ENCODE measurements at regions not wholly inside any gene's neighbourhood (a gene's known extent, or its start where the extent isn't known, plus 50 kb on each side); places are given as distances from the start of the nearest gene placed in this dataset.

DNA sequence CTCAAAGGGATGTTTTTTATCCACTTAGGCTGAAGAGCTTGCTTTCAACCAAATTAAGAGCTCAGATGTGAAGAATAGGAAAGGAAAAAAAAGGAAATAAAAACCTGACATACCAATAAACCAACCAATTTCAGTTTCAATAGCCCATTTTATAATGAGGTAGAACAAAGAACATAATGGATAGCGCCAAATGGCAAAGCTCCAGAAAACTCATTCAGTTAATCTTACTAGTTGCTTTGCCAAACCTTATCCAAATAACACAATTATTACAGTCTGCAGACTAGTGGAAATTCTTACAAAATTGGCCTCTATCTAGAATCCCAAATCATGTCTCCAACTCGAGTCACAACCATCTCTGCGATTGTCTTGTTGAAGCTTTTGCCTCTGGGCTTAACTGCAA lies 337.0 kb downstream of the CRPPA start:
- no CpG with 5 or more reads among the region's 3 CpGs for WGBS, 2 experiments (ENCODE audit: extremely low coverage in 2 of 2, insufficient read length in 1 of 2)
- dilution Hi-C loops (cut with HindIII; ENCODE audit: low sequenced_read_pairs, unreplicated experiment): no loop called here

More for the DNA sequence above, 337.0 kb downstream of the CRPPA start:
- no peak overlapping the region for H2AK5ac ChIP-seq (ENCODE audit: low read depth, low read length)
- TF ChIP-seq, protein P1, sequence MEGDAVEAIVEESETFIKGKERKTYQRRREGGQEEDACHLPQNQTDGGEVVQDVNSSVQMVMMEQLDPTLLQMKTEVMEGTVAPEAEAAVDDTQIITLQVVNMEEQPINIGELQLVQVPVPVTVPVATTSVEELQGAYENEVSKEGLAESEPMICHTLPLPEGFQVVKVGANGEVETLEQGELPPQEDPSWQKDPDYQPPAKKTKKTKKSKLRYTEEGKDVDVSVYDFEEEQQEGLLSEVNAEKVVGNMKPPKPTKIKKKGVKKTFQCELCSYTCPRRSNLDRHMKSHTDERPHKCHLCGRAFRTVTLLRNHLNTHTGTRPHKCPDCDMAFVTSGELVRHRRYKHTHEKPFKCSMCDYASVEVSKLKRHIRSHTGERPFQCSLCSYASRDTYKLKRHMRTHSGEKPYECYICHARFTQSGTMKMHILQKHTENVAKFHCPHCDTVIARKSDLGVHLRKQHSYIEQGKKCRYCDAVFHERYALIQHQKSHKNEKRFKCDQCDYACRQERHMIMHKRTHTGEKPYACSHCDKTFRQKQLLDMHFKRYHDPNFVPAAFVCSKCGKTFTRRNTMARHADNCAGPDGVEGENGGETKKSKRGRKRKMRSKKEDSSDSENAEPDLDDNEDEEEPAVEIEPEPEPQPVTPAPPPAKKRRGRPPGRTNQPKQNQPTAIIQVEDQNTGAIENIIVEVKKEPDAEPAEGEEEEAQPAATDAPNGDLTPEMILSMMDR (conservative IDR thresholded peaks at IDR 0.05; ENCODE audit: low read depth, low read length): no peak
- TF ChIP-seq POLR2A (IDR thresholded peaks at IDR 0.05; ENCODE audit: low read depth, low read length) (no peak), RAD21 (IDR thresholded peaks at IDR 0.05; ENCODE audit: low read length) (no peak), CEBPB (IDR thresholded peaks at IDR 0.05; ENCODE audit: low read depth, low read length) (no peak), RFX5 (IDR thresholded peaks at IDR 0.05; ENCODE audit: low read depth, low read length) (no peak)
- TF ChIP-seq, protein P2, sequence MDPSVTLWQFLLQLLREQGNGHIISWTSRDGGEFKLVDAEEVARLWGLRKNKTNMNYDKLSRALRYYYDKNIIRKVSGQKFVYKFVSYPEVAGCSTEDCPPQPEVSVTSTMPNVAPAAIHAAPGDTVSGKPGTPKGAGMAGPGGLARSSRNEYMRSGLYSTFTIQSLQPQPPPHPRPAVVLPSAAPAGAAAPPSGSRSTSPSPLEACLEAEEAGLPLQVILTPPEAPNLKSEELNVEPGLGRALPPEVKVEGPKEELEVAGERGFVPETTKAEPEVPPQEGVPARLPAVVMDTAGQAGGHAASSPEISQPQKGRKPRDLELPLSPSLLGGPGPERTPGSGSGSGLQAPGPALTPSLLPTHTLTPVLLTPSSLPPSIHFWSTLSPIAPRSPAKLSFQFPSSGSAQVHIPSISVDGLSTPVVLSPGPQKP (IDR thresholded peaks at IDR 0.05; ENCODE audit: borderline replicate concordance, low read depth, low read length): no peak
- TF ChIP-seq, protein P3, sequence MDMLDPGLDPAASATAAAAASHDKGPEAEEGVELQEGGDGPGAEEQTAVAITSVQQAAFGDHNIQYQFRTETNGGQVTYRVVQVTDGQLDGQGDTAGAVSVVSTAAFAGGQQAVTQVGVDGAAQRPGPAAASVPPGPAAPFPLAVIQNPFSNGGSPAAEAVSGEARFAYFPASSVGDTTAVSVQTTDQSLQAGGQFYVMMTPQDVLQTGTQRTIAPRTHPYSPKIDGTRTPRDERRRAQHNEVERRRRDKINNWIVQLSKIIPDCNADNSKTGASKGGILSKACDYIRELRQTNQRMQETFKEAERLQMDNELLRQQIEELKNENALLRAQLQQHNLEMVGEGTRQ (IDR thresholded peaks at IDR 0.05; ENCODE audit: low read depth, low read length): no peak
- no peak for ATAC-seq (ENCODE audit: low read depth)
- H3K9me3 ChIP-seq (ENCODE audit: control insufficient read depth, insufficient read depth, low read length): no peaks in the 10 kb centered on the region
- BruUV-seq (replicated peaks): no TSS peak
- H2BK15ac ChIP-seq (ENCODE audit: low read depth, low read length): no peak overlapping the region
- no peak overlapping the region for H3K4ac ChIP-seq (ENCODE audit: low read depth, low read length)
- no peak overlapping the region for H3K56ac ChIP-seq (ENCODE audit: extremely low read depth, insufficient read depth, low read length)
- H3K4me2 ChIP-seq (ENCODE audit: low read depth, low read length): no peak overlapping the region
- no peak overlapping the region for H3K9ac ChIP-seq (ENCODE audit: low read depth, low read length)
- H3K4me3 ChIP-seq (ENCODE audit: insufficient read depth, low read depth, low read length): no peak overlapping the region
- no peaks in the 10 kb centered on the region for H4K20me1 ChIP-seq (ENCODE audit: insufficient read depth, low read length)
- H4K5ac ChIP-seq (ENCODE audit: low read depth, low read length): no peak overlapping the region
- no peak overlapping the region for H3K23ac ChIP-seq (ENCODE audit: low read depth, low read length)
- no peak overlapping the region for H2BK5ac ChIP-seq (ENCODE audit: low read depth, low read length, poor library complexity, severe bottlenecking)
- no peak overlapping the region for H2AFZ ChIP-seq (replicated peaks; ENCODE audit: low read length, poor library complexity)
- CTCF ChIA-PET: interaction anchor here (0.5 kb wide), 1 partner anchor 400 kb away, joined by 3 read pairs; no protein-coding TSS in a partner anchor
- no peaks in the 10 kb centered on the region for H3K4me1 ChIP-seq (ENCODE audit: control insufficient read depth, insufficient read depth, low read length)
- H3K79me1 ChIP-seq (ENCODE audit: low read depth in 1 of 2, low read length in 2 of 2): no peaks in the 10 kb centered on the region
- H3K14ac ChIP-seq (replicated peaks; ENCODE audit: low read depth, low read length): no peak overlapping the region
- POLR2A ChIA-PET (ENCODE audit: unreplicated experiment): no interaction called here
- intact Hi-C loops (cut with micrococcal nuclease): no loop called here
- H2AK9ac ChIP-seq (replicated peaks; ENCODE audit: low read depth, low read length, poor library complexity): no peak overlapping the region
- no peak overlapping the region for H3K18ac ChIP-seq (ENCODE audit: low read depth, low read length)
- no peak overlapping the region for H4K8ac ChIP-seq (ENCODE audit: low read depth in 2 of 2, low read length in 2 of 2)
- H4K91ac ChIP-seq (ENCODE audit: insufficient read depth, low read depth, low read length): no peak overlapping the region
- no peak overlapping the region for H2BK20ac ChIP-seq (ENCODE audit: low read depth, low read length)
- no peak overlapping the region for H3K27ac ChIP-seq (ENCODE audit: insufficient read depth, low read length)
- H3K27me3 ChIP-seq (ENCODE audit: control insufficient read depth, insufficient read depth, low read length): no peaks in the 10 kb centered on the region
- H3K9me1 ChIP-seq (ENCODE audit: insufficient read depth, low read length): no peaks in the 10 kb centered on the region
- in situ Hi-C loops (cut with MboI; ENCODE audit: low sequenced_read_pairs): no loop called here
- H2BK120ac ChIP-seq (ENCODE audit: low read depth, low read length): no peak overlapping the region
- DNase-seq: peak; percentile 8
- no peaks in the 10 kb centered on the region for H3K36me3 ChIP-seq (ENCODE audit: control insufficient read depth, insufficient read depth, low read length)
